Neural cell (in vitro differentiated cells): ENCODE measurements at regions not wholly inside any gene's neighbourhood (a gene's known extent, or its start where the extent isn't known, plus 50 kb on each side); places are given as distances from the start of the nearest gene placed in this dataset.

Experiments
- CTCF ChIP-seq: fragments of 450-650 bp; IDR thresholded peaks from 2 replicates; pipeline ENCODE4 v1.5.1; 2014; ENCODE audit warnings: antibody characterized with exemption, mild to moderate bottlenecking, moderate library complexity; ENCODE audit not compliant: poor library complexity, severe bottlenecking
- EP300 ChIP-seq: fragments of 450-650 bp; conservative IDR thresholded peaks from 2 replicates; pipeline ENCODE4 v1.6.1; 2014; ENCODE audit warnings: antibody characterized with exemption, mild to moderate bottlenecking, moderate library complexity; ENCODE audit not compliant: poor library complexity, severe bottlenecking
- EZH2 ChIP-seq: fragments of 200-600, 300-800 bp; shearing (Covaris generic), sonication (generic); IDR thresholded peaks from 2 replicates; pipeline ENCODE4 v1.6.1; 2014; ENCODE audit warnings: antibody characterized with exemption, low read length, borderline replicate concordance, mild to moderate bottlenecking; ENCODE audit not compliant: insufficient read depth, poor library complexity, severe bottlenecking
- POLR2AphosphoS5 ChIP-seq: IDR thresholded peaks from 2 replicates; pipeline ENCODE4 v1.6.1; 2012
- RAD21 ChIP-seq: fragments of 450-650 bp; conservative IDR thresholded peaks from 2 replicates; pipeline ENCODE4 v1.6.1; 2014; ENCODE audit warnings: antibody characterized with exemption, mild to moderate bottlenecking, moderate library complexity
- REST ChIP-seq: IDR thresholded peaks from 2 replicates; pipeline ENCODE4 v1.6.1; 2012; ENCODE audit warnings: borderline replicate concordance
- SMC3 ChIP-seq: fragments of 450-650 bp; conservative IDR thresholded peaks from 2 replicates; pipeline ENCODE4 v1.6.1; 2014; ENCODE audit warnings: antibody characterized with exemption, mild to moderate bottlenecking, moderate library complexity; ENCODE audit not compliant: poor library complexity

GRCh38 chr17:36837195-36837938, 99.9 kb upstream of the LHX1 start:
- TF ChIP-seq POLR2AphosphoS5 (no peak), CTCF (no peak), EZH2 (no peak), EP300 (no peak), REST (no peak), RAD21 (no peak), SMC3 (no peak)
